NCI-H2171 treated with DMSO at 0.1 percent for 48 hours (cell line): ENCODE measurements at regions not wholly inside any gene's neighbourhood (a gene's known extent, or its start where the extent isn't known, plus 50 kb on each side); places are given as distances from the start of the nearest gene placed in this dataset.
A peak's percentile ranks its signal among the peaks of the same experiment; 100 is the strongest.

Source experiments
- DNase-seq: peaks from one replicate; lab custom pipeline; 2025; lab: John Stamatoyannopoulos, UW

GRCh38 chr4:43243433-43244116, 351.1 kb downstream of the GRXCR1 start:
- DNase-seq, result no peak

- no peak for DNase-seq
These were observed 352.3 kb downstream of the GRXCR1 start for GRCh38 chr4:43244688-43245382.

DNA sequence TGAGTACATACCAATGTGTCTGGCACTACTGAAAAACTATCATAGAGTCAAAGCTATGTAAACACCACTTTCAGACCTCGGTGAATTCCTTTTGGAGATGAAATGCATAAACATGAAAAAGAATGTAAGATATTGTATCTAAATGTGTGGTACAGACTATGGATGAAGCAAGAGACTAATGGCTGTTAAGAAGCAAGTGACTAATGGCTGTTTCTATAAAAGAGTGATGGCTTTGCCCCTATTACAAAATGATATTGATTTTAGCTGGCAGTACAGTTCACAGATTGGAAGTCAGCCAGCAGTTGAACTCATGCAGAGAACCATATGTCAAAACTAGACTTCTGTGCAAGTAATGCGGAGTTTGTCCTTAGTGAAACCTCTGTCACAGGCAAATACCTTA, 359.3 kb downstream of the GRXCR1 start:
- DNase-seq, result peak; percentile 88

- no peak for DNase-seq
These were observed 361.0 kb downstream of the GRXCR1 start for GRCh38 chr4:43253541-43253940.

DNA sequence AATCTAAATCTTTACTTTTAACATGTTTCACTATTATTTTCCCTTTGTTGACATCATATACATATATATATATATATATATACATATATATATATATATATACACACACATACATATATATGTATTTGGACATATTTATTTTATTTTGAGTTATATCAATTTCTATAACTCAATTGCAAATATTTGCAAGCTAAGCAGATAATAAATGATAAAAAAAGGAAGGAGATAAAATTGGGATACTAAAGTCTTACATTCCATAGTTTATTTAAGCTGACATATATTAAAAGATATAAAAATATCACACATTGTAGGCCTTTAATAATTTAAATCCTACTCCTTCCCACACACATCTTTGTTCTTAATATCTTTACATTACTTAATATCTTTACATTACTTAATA, 372.2 kb downstream of the GRXCR1 start:
- no peak for DNase-seq

DNA sequence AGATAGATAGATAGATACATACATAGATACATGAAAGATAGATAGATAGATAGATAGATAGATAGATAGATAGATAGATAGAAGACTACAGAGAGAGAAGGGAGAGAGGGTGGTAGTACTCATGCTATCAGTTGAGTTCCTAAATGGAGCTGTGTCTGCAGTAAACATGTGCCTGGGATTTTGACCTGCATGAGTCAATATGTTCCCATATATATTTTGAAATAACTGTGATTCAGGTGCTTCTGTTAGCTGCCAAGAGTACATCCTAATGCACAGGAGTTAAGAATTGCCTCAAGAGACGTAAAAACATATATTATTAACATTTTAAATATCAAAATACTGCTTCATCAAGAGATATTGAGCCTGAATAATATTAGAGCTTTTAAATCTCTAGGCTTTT, 379.4 kb downstream of the GRXCR1 start:
- no peak for DNase-seq

- no peak for DNase-seq
These were observed 381.9 kb downstream of the GRXCR1 start for GRCh38 chr4:43274376-43274775.

GRCh38 chr4:43275779-43276178, 383.3 kb downstream of the GRXCR1 start:
- DNase-seq, result no peak

DNA sequence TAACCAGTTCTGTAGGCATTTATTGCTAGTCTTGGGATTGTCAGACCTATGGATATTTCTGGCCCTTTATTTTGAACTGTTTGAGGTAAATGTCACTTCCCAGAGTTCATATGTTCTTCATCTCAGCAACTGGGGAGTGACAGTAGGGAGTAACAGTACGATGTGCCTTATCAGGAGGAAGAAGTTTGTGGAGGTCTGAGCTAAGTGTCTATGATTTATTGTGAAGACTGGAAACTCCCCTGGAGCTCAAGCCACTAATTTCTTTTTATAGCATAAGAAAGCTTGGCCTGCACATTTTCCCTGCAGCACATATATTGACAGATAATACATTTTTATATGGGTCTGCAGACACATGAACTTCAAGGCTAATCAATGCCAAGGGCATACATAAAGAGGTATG, 383.8 kb downstream of the GRXCR1 start:
- no peak for DNase-seq

GRCh38 chr4:43277003-43277402, 384.5 kb downstream of the GRXCR1 start:
- DNase-seq, result no peak

GRCh38 chr4:43282534-43282933, 390.0 kb downstream of the GRXCR1 start:
- no peak for DNase-seq

DNA sequence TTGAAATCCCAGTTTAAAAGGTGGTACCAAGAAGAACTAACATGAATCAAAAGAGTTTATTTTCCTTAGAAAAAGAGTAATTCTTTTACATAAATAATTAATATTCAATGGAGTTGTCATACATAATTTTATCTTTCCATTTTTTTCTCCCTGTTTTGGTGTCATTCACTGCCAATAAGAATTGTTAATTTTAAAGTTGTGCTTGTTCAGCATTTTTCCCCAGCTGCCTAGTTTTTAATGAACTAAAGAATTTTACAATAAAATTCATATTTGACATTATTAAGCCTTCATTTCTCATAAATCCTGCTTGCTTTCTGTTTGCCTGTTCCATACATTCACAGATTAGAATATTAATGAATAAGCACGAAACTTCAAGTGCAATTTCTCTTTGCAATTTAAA, 393.6 kb downstream of the GRXCR1 start:
- no peak for DNase-seq

DNA sequence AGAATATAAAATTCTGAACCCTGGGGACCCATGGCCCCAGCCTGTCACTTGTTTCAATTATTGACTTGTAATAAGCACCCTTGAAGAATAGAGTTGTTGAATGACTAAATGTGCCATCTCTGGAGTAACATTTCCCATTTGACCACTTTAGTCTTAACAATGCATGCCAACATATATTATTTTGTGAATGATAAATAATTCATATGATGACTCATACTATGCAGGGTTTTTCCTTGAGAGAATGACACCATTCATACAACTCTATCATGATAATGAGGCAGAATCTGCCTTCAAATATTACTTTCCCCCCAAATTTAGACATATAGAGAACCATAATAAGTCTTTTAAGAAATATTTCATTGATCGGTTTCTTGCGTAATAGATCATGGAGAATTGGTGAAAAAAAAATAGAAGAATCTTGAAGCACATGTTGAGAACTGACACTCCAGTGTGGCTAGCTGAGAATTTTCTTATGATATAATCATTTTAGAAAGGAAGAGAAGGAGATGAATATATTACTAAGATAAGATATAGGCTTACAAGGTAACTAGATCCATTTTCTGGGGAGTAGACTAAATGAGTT, 404.5 kb downstream of the GRXCR1 start:
- no peak for DNase-seq

GRCh38 chr4:43316813-43317212, 424.3 kb downstream of the GRXCR1 start:
- no peak for DNase-seq

GRCh38 chr4:43325220-43325967, 432.9 kb downstream of the GRXCR1 start:
- no peak for DNase-seq

- DNase-seq, result no peak
These were observed 437.8 kb downstream of the GRXCR1 start for GRCh38 chr4:43330288-43330687.

GRCh38 chr4:43331226-43332051, 438.9 kb downstream of the GRXCR1 start:
- DNase-seq, result no peak

- no peak for DNase-seq
These were observed 439.5 kb downstream of the GRXCR1 start for GRCh38 chr4:43332052-43332425.

DNA sequence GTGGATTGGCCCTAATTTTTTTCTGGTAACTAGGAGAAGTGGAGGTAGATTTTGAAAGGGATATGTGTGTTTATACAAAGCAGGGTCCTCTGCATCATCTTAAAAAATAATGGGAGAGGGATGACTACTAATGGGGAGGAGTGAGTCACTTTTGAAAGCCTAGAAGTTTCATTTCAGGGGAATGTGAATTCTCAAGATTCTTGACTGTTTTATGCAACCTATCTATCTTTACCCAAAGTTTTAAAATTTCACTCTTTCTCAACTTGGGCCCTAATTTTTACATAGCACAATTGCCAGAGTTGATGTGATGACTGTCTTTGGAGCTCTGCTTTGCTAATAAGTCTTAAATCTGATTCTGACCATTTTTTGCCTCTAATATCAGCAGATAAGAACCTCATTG, 445.2 kb downstream of the GRXCR1 start:
- no peak for DNase-seq

DNA sequence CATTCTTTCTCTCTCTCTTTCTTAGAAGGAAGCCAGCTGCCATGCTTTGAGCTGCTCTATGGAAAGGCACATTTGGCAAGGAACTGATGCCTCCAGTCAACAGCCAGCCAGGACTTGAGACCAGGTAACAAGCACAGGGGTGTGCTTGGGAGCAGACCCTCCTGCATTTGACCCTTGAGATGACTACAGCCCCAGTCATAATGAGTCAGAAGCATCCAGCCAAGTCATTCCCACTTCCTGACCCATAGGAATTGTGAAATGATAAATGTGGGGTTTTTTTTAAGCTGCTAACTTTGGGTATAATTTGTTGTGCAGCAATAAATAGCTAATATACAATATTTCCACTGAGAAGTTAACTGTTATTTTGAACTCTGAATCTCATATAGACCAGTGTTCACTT, 446.9 kb downstream of the GRXCR1 start:
- DNase-seq, result no peak

GRCh38 chr4:43341741-43342140, 449.2 kb downstream of the GRXCR1 start:
- no peak for DNase-seq

DNA sequence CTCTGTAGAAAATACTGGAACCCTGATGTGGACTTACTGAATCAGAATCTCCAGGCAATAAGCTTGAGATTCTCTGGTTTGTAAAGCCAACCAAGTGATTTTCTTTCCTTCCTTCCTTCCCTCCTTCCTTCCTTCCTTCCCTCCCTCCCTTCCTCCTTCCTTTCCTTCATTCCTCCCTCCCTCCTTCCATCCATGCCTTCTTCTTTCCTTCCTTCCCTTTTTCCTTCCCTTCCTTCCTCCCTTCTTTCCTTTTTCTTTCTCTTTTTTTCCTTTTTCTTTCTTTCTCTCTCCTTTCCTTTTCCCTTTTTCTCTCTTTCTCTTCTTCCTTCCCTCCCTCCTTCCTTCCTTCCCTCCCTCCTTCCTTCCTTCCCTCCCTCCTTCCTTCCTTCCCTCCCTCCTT, 450.8 kb downstream of the GRXCR1 start:
- no peak for DNase-seq
